Astrocyte (in vitro differentiated cells and primary cell): ENCODE measurements at regions not wholly inside any gene's neighbourhood (a gene's known extent, or its start where the extent isn't known, plus 50 kb on each side); places are given as distances from the start of the nearest gene placed in this dataset.

Experiments used
- EZH2 ChIP-seq: IDR thresholded peaks from 2 replicates; pipeline ENCODE4 v1.6.1; 2012; ENCODE audit warnings: mild to moderate bottlenecking, low read length, inconsistent platforms; ENCODE audit not compliant: insufficient read depth
- TF ChIP-seq, protein P1 (sequence below): IDR thresholded peaks from 2 replicates; pipeline ENCODE4 v1.5.1; 2011; ENCODE audit warnings: low read depth, mild to moderate bottlenecking, inconsistent platforms, low read length, moderate library complexity; ENCODE audit not compliant: insufficient read depth

DNA sequence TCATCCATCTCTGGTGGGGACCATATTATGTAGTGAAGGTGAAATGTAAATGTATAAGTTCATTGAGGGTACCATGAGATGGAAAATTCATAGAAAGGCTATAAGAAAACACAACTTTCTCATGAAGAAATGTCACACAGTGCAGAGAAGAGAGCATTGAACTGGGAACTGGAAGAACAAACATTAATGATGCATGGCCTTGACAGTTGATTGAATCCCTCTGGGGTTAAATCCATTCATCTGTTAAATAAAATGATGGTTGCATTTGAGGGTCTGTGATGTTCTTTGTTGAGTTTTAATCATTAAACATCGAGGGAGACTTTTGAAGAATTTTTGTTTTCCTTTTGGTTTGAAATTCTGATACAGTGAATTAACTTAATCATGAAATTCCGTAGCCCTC is 1401.4 kb downstream of the FAM181B start:
- TF ChIP-seq, protein P1, sequence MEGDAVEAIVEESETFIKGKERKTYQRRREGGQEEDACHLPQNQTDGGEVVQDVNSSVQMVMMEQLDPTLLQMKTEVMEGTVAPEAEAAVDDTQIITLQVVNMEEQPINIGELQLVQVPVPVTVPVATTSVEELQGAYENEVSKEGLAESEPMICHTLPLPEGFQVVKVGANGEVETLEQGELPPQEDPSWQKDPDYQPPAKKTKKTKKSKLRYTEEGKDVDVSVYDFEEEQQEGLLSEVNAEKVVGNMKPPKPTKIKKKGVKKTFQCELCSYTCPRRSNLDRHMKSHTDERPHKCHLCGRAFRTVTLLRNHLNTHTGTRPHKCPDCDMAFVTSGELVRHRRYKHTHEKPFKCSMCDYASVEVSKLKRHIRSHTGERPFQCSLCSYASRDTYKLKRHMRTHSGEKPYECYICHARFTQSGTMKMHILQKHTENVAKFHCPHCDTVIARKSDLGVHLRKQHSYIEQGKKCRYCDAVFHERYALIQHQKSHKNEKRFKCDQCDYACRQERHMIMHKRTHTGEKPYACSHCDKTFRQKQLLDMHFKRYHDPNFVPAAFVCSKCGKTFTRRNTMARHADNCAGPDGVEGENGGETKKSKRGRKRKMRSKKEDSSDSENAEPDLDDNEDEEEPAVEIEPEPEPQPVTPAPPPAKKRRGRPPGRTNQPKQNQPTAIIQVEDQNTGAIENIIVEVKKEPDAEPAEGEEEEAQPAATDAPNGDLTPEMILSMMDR, result no peak
- no peak for TF ChIP-seq EZH2
